Nephron (organoid): ENCODE measurements at regions not wholly inside any gene's neighbourhood (a gene's known extent, or its start where the extent isn't known, plus 50 kb on each side); places are given as distances from the start of the nearest gene placed in this dataset.

Experiments used
- H3K27ac Mint-ChIP-seq, 3 experiments: 2 replicates each; pipeline ENCODE4 v1.8.0; 2020; ENCODE audit warnings: mixed read lengths in 3 of 3, mild to moderate bottlenecking in 2 of 3, moderate library complexity in 1 of 3
- H3K27me3 Mint-ChIP-seq: 2 replicates; pipeline ENCODE4 v1.8.0; 2021; ENCODE audit warnings: low read depth, mild to moderate bottlenecking, moderate library complexity, mixed read lengths
- H3K36me3 Mint-ChIP-seq: 2 replicates; pipeline ENCODE4 v1.8.0; 2020; ENCODE audit warnings: low read depth, mixed read lengths
- H3K4me1 Mint-ChIP-seq: 2 replicates; pipeline ENCODE4 v1.8.0; 2020; ENCODE audit warnings: mixed read lengths
- H3K4me3 Mint-ChIP-seq, 3 experiments: 2 replicates each; pipeline ENCODE4 v1.8.0; 2020; ENCODE audit warnings: mild to moderate bottlenecking in 3 of 3, mixed read lengths in 3 of 3, moderate library complexity in 2 of 3
- H3K9me3 Mint-ChIP-seq: 2 replicates; pipeline ENCODE4 v1.8.0; 2020; ENCODE audit warnings: mixed read lengths
- TF ChIP-seq, protein P1 (sequence below), 3 experiments: fragments of 200-600 bp; sonication (generic); IDR thresholded peaks; one replicate each; pipeline ENCODE4 v1.5.0; 2021; ENCODE audit warnings: antibody characterized with exemption in 3 of 3; ENCODE audit not compliant: unreplicated experiment in 3 of 3

DNA sequence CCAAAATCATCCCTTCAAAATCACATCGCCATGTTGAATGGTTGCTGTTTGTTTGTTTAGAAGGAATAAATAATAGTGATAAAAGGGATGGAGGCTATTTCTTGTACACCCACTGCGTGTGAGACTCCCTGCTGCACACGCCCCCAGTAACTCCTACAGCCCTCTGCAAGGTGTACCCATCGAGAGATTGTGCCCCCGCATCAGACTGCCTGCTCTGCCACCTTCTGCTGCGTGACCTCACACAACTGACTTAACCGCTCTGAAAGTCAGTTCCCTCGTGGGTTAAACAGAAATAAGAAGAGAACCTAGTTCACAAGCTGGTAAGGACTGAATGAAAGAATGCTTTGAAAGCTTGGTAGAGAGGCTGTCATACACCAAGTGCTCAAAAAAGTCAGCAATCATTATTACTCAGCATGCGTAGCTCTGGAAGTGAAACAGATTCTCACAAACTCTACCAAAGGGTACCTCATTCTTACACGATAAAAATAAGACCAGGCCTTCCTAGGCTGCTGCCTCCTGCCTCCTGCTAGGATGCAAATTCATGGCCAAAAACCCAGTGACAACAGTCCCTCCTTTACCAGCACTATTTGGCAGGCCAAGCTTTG is 147.1 kb downstream of the CPEB2 start:
- TF ChIP-seq, protein P1, sequence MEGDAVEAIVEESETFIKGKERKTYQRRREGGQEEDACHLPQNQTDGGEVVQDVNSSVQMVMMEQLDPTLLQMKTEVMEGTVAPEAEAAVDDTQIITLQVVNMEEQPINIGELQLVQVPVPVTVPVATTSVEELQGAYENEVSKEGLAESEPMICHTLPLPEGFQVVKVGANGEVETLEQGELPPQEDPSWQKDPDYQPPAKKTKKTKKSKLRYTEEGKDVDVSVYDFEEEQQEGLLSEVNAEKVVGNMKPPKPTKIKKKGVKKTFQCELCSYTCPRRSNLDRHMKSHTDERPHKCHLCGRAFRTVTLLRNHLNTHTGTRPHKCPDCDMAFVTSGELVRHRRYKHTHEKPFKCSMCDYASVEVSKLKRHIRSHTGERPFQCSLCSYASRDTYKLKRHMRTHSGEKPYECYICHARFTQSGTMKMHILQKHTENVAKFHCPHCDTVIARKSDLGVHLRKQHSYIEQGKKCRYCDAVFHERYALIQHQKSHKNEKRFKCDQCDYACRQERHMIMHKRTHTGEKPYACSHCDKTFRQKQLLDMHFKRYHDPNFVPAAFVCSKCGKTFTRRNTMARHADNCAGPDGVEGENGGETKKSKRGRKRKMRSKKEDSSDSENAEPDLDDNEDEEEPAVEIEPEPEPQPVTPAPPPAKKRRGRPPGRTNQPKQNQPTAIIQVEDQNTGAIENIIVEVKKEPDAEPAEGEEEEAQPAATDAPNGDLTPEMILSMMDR (IDR thresholded peaks at IDR 0.05; ENCODE audit: unreplicated experiment in 3 of 3): no peak
- peaks cover 20% of the 10 kb centered on the region for H3K4me1 Mint-ChIP-seq
- no peak overlapping the region for H3K4me3 Mint-ChIP-seq
- no peaks in the 10 kb centered on the region for H3K9me3 Mint-ChIP-seq
- peak overlapping the region in 1 of 3 experiments; percentile 50 for H3K27ac Mint-ChIP-seq
- H3K36me3 Mint-ChIP-seq: no peaks in the 10 kb centered on the region
- peaks cover 6% of the 10 kb centered on the region for H3K27me3 Mint-ChIP-seq

- no peaks in the 10 kb centered on the region for H3K36me3 Mint-ChIP-seq
- peaks cover 20% of the 10 kb centered on the region for H3K4me1 Mint-ChIP-seq
- TF ChIP-seq, protein P1 (IDR thresholded peaks at IDR 0.05; ENCODE audit: unreplicated experiment in 3 of 3): no peak
- no peaks in the 10 kb centered on the region for H3K9me3 Mint-ChIP-seq
- no peak overlapping the region for H3K4me3 Mint-ChIP-seq
- H3K27me3 Mint-ChIP-seq: peaks cover 5% of the 10 kb centered on the region
- H3K27ac Mint-ChIP-seq: peak overlapping the region in 1 of 3 experiments; percentile 51
Measured at GRCh38 chr4:15149839-15150592, 147.7 kb downstream of the CPEB2 start.

GRCh38 chr4:15150631-15151030 is 148.3 kb downstream of the CPEB2 start:
- Mint-ChIP-seq H3K4me3 (no peak overlapping the region), H3K27me3 (peaks cover 5% of the 10 kb centered on the region), H3K27ac (peak overlapping the region in 2 of 3 experiments; percentile 51 to 57), H3K4me1 (peaks cover 20% of the 10 kb centered on the region), H3K9me3 (no peaks in the 10 kb centered on the region), H3K36me3 (no peaks in the 10 kb centered on the region)
- TF ChIP-seq, protein P1 (IDR thresholded peaks at IDR 0.05; ENCODE audit: unreplicated experiment in 3 of 3): no peak

GRCh38 chr4:15151033-15151432 is 148.8 kb downstream of the CPEB2 start:
- Mint-ChIP-seq H3K36me3 (no peaks in the 10 kb centered on the region), H3K9me3 (peaks cover 3% of the 10 kb centered on the region), H3K4me1 (peaks cover 20% of the 10 kb centered on the region), H3K27me3 (peaks cover 5% of the 10 kb centered on the region), H3K4me3 (no peak overlapping the region), H3K27ac (peak overlapping the region in 2 of 3 experiments; percentile 51 to 57)
- TF ChIP-seq, protein P1 (IDR thresholded peaks at IDR 0.05; ENCODE audit: unreplicated experiment in 3 of 3): no peak

DNA sequence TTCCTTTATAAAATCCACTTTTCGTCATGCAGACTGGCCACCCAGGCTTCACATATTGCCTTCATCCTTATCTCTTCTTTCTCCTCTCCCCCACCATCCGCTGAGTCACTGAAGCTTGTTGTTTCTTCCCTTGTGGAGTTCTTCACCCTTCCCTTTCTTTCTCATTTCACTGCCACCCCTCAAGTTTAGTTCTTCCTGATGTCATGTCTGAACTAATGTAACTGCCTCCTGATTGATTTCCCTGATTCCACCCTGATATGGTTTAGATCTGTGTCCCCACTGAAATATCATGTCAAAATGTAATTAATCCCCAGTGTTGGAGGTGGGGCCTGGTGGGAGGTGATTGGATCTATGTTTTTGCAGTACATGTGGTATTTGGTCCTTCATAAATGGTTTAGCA is 151.4 kb downstream of the CPEB2 start:
- no peaks in the 10 kb centered on the region for H3K27me3 Mint-ChIP-seq
- TF ChIP-seq, protein P1 (IDR thresholded peaks at IDR 0.05; ENCODE audit: unreplicated experiment in 3 of 3): no peak
- no peaks in the 10 kb centered on the region for H3K36me3 Mint-ChIP-seq
- H3K27ac Mint-ChIP-seq: no peak overlapping the region
- H3K4me3 Mint-ChIP-seq: no peak overlapping the region
- H3K9me3 Mint-ChIP-seq: peaks cover 5% of the 10 kb centered on the region
- peaks cover 11% of the 10 kb centered on the region for H3K4me1 Mint-ChIP-seq
